ENCODE measurements at regions not wholly inside any gene's neighbourhood (a gene's known extent, or its start where the extent isn't known, plus 50 kb on each side); places are given as distances from the start of the nearest gene placed in this dataset.

DNA sequence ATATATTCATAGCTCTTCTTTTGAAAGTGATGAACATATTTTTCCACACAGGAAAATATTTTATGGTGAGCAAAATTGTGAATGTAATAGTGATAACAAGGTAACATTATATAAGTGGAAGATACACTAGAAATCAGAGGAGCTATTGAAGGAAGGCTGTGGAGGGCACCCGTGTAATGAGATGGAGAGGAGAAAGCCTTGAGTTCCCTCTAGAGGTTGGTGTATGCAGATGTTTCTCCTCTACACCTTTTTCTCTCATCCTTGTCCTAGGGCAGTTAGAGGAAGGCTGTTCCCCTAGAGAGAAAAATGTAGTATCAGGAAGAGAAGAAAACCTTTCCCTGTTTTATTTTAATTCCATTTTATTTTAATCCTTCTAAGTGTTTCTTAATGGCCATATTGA is 54.6 kb upstream of the NRG3 start:
- 0 to 3% methylated on average over 1 of the region's 1 CpG for WGBS, 2 donors
- Histone ChIP-seq H3K27me3 (no peaks in the 10 kb centered on the region), H3K4me1 (no peaks in the 10 kb centered on the region), H3K4me3 (no peak overlapping the region), H3K9me3 (peaks cover 0 to 10% (median 0%) of the 10 kb centered on the region in 4 donors), H3K36me3 (no peaks in the 10 kb centered on the region), H3K27ac (no peak overlapping the region)
- no peak for DNase-seq (ENCODE audit: low spot score in 2 of 2)
- TF ChIP-seq EP300 (IDR thresholded peaks at IDR 0.05) (no peak), POLR2A (IDR thresholded peaks at IDR 0.05) (no peak)
- TF ChIP-seq, protein P1, sequence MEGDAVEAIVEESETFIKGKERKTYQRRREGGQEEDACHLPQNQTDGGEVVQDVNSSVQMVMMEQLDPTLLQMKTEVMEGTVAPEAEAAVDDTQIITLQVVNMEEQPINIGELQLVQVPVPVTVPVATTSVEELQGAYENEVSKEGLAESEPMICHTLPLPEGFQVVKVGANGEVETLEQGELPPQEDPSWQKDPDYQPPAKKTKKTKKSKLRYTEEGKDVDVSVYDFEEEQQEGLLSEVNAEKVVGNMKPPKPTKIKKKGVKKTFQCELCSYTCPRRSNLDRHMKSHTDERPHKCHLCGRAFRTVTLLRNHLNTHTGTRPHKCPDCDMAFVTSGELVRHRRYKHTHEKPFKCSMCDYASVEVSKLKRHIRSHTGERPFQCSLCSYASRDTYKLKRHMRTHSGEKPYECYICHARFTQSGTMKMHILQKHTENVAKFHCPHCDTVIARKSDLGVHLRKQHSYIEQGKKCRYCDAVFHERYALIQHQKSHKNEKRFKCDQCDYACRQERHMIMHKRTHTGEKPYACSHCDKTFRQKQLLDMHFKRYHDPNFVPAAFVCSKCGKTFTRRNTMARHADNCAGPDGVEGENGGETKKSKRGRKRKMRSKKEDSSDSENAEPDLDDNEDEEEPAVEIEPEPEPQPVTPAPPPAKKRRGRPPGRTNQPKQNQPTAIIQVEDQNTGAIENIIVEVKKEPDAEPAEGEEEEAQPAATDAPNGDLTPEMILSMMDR (IDR thresholded peaks at IDR 0.05), result no peak

Measured in tibial nerve (tissue), 4 donors.